22Rv1 (cell line): ENCODE measurements at regions not wholly inside any gene's neighbourhood (a gene's known extent, or its start where the extent isn't known, plus 50 kb on each side); places are given as distances from the start of the nearest gene placed in this dataset.

Experiments
- H3K27ac ChIP-seq: fragments of 450-650 bp; 2 replicates; pipeline ENCODE4 v1.5.1; 2017
- ZFX ChIP-seq: fragments of 450-650 bp; IDR thresholded peaks from 2 replicates; pipeline ENCODE4 v1.6.1; 2017; ENCODE audit warnings: antibody characterized with exemption, borderline replicate concordance
- TF ChIP-seq, protein P1 (sequence below): fragments of 450-650 bp; IDR thresholded peaks from 2 replicates; pipeline ENCODE4 v1.5.1; 2017; ENCODE audit warnings: mild to moderate bottlenecking

DNA sequence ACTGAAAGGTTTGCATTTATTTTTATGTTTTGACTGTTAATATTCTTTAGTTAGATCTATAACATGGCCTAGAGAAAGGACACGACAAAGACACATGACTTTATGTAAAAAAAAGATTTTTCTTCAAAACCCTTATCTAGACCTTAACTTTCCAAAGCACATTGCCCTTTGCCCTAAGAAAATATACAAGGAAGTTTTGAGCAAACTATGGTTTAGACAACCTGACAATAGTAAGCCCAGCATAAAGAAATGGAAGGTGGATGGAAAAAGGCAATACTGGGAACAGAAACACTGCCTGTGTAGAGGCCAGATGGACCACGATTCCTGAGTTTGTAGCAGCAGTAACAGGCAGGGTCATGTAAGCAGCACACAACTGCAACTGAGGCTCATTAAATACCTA, 724.0 kb downstream of the GALC start:
- H3K27ac ChIP-seq, result no peak overlapping the region
- TF ChIP-seq, protein P1, sequence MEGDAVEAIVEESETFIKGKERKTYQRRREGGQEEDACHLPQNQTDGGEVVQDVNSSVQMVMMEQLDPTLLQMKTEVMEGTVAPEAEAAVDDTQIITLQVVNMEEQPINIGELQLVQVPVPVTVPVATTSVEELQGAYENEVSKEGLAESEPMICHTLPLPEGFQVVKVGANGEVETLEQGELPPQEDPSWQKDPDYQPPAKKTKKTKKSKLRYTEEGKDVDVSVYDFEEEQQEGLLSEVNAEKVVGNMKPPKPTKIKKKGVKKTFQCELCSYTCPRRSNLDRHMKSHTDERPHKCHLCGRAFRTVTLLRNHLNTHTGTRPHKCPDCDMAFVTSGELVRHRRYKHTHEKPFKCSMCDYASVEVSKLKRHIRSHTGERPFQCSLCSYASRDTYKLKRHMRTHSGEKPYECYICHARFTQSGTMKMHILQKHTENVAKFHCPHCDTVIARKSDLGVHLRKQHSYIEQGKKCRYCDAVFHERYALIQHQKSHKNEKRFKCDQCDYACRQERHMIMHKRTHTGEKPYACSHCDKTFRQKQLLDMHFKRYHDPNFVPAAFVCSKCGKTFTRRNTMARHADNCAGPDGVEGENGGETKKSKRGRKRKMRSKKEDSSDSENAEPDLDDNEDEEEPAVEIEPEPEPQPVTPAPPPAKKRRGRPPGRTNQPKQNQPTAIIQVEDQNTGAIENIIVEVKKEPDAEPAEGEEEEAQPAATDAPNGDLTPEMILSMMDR, result no peak
- no peak for TF ChIP-seq ZFX

DNA sequence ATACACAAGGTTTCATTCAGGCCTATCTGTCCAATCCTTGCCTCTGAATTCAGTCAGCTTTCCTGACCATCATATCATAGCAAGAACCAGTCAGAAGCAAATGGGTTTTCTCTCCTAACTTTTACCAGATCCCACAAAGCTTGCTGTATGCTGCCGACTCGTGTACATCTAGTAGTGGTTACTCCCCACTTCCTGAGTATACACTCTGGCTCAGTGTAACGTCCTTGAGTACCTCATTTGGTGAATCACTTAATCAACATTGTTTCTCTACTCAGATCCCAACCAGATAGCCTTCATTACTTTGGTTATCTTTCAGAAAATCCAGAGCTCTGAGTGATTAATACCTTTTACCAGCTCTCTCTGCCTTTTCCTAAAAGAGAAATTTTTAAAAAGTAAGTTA, 728.2 kb downstream of the GALC start:
- H3K27ac ChIP-seq, result no peak overlapping the region
- no peak for TF ChIP-seq ZFX
- TF ChIP-seq, protein P1, result no peak

DNA sequence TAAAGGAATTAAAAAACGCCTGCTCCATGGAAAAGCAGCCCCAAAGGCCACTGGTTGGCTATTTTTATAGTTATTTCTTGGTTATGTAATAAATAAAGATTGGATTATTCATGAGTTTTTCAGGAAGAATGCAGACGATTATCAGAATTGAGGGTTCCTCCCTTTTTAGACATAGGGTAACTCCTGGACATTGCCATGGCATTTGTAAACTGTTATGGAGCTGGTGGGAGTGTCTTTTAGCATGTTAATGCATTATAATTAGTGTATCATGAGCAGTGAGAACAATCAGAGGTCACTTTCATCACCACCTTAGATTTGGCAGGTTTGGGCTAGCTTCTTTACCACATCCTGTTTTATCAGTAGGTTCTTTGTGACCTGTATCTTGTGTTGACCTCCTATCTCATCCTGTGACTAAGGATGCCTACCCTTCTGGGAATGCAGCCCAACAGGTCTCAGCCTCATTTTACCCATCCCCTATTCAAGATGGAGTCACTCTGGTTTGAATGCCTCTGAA, 728.7 kb downstream of the GALC start:
- TF ChIP-seq, protein P1, result no peak
- TF ChIP-seq ZFX, result no peak
- H3K27ac ChIP-seq, result no peak overlapping the region

DNA sequence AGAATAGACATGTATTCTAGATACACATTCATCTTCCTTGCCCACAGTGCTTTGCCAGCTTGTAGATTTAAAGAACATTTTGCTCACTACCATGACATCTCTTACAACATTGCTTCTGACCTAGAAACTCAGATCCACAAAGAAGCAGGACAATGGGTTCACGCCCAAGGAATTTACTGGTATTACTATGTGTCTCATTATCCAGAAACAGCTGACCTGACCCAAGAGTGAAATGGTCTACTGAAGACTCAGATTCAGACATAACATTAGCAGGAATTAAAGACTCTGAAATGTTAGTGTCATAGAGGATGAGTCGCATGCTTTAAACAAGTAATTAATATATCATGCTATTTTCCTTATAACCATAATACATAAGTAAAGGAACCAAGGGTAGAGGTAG, 731.4 kb downstream of the GALC start:
- H3K27ac ChIP-seq, result no peak overlapping the region
- TF ChIP-seq ZFX, result no peak
- TF ChIP-seq, protein P1, result no peak

DNA sequence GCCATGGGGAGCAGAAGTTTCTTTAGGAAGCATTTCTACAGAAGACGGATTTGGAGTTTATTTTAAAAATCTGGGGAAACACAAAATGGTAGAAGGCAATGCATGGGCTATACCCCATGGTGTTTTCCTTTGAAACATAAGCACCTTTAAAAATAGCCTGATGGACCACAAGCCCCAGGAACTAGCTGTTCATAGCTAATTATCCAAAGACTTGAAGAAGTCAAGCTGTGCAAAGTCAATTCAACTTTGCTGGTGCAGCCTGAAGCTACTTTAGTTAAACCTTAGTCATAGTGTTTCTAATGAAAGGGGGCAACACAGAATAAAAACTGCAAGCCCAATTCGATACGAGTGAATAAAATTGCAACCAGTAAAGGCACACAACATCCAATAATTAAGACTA, 732.5 kb downstream of the GALC start:
- TF ChIP-seq, protein P1, result no peak
- TF ChIP-seq ZFX, result no peak
- no peak overlapping the region for H3K27ac ChIP-seq

DNA sequence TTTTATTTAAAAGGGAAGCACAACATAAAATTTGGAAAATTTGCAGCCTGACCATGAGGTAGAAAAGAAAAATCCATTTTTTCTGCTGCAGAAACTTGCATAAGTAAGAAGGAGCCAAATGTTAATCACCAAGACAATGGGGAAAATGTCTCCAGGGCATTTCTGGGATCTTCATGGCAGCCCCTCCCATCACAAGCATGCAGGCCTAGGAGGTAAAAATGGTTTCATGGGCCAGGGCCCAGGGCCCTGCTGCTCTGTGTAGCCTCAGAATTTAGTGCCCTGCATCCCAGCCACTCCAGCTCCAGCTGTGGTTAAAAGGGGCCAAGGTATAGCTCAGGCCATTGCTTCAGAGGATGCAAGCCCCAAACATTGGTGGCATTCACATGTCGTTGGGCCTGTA, 735.6 kb downstream of the GALC start:
- H3K27ac ChIP-seq, result no peak overlapping the region
- TF ChIP-seq, protein P1, result no peak
- no peak for TF ChIP-seq ZFX

DNA sequence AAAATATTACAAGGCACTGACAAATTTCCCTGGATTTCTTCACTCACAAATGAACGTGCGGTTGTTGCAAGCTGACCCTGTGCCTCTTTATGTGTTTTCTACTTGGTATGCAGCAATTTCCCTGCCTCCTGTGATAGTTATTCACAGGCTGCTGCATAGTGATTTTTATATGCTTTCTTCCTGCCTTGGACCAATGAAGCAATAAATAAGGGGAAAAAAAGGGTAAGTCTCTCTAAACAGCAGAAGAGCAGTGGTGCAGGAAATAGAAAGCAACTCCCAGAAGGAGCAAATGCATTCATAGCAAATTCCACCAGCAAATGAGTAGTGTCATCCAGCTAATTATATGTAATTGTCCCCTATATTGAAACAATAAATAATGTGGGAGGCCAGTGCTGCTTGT, 737.9 kb downstream of the GALC start:
- TF ChIP-seq ZFX, result no peak
- TF ChIP-seq, protein P1, result no peak
- no peak overlapping the region for H3K27ac ChIP-seq
